Posterior cingulate gyrus (tissue), 11 donors: ENCODE measurements at regions not wholly inside any gene's neighbourhood (a gene's known extent, or its start where the extent isn't known, plus 50 kb on each side); places are given as distances from the start of the nearest gene placed in this dataset.
A peak's percentile ranks its signal among the peaks of the same experiment; 100 is the strongest.

ENCODE experiments used
- DNase-seq, 10 donors: peaks; one replicate each; pipeline versions ENCODE4 v3.0.0 to v3.0.0-alpha.2; 2020 to 2021; ENCODE audit warnings: mixed read lengths in 3 of 10
- intact Hi-C: fragments of 100-400 bp; cut with DNase I; formaldehyde crosslinking; loops from one replicate; pipeline ENCODE4 v1.15.1; 2023

- intact Hi-C loops, result no loop called here
- peak in 5 of 10 donors; percentile 6 to 78 (median 53) for DNase-seq
These were observed 261.5 kb downstream of the BMP2 start for GRCh38 chr20:7029019-7029418.

DNA sequence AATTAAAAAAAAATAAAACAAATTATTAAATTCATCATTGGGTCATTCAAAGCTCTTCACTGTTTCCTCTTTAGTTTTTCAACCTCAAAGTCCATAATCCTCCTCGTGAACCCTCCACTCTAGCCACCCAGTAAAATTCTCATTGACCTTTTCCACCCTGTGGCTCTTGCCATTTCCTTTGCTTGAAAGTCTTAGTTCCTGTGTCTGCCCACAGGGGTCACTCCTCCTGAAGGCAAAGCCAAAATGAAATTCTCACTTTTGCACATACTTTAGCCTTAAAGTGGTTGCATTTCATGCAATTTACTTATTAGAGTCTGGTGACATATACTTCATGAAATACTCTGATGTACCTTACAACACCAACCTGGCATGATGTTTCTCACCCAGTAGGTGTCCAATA is 263.7 kb downstream of the BMP2 start:
- no peak for DNase-seq
- intact Hi-C loops, result no loop called here

DNA sequence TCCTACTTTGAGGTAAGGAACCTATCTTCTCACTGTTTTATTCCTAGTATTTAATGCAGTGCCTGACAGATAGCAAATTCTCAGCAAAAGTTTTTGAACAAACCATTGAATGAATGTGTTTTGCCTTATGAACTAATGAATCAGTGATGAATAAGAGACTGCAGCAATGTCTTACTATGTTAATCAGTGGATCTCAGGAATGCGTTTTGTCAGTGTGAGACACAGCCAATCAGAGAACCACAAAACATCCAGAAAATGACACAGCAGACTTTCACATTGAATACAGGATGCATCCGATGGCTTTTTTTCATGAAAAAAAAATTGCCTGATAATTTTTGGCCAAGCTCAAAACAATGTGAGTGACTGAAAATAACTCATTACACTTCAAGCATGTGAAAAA is 270.5 kb downstream of the BMP2 start:
- DNase-seq, result no peak
- intact Hi-C loops, result no loop called here

DNA sequence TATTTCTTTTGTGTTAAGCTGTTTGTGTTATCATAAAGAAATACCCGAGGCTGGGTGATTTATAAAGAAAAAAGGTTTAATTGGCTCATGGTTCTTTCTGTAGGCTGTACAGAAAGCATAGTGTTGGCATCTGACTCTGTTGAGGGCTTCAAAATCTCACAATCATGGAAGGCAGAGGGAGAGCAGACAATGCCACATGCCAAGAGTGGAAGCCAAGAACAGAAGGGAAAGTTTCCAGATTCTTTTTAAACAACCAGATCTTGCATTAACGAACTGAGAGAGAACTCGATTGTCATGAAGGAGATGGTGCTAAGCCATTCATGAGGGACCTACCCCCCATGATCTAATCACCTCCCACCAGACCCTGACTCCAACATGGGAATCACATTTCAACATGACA is 290.1 kb downstream of the BMP2 start:
- intact Hi-C loops, result no loop called here
- DNase-seq, result no peak

GRCh38 chr20:7078804-7079203 is 311.3 kb downstream of the BMP2 start:
- DNase-seq, result no peak
- intact Hi-C loops, result no loop called here

GRCh38 chr20:7080472-7080871 is 313.0 kb downstream of the BMP2 start:
- no peak for DNase-seq
- intact Hi-C loops, result no loop called here

- intact Hi-C loops, result no loop called here
- no peak for DNase-seq
These were observed 318.0 kb downstream of the BMP2 start for GRCh38 chr20:7085467-7085866.

- DNase-seq, result no peak
- intact Hi-C loops, result no loop called here
These were observed 320.3 kb downstream of the BMP2 start for GRCh38 chr20:7087803-7088202.

DNA sequence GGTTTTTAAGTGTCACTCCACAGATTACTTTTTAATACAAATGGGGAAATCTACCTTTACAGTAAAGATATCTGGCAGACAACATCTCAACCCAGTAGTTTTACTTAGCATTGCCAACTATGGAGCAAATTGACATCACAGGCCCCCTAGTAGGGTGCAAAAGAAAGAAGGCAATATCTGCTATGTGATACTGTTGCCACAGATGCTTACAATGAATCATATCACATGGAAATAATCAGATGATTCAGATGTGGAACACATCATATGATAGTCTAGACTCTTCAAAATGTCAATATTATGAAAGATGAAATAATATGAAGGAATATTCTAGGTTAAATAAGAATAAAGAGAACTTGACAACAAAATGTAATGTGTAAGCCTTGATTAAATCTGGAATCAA is 322.5 kb downstream of the BMP2 start:
- no peak for DNase-seq
- intact Hi-C loops, result loop anchor here (10.0 kb wide), 2 partner anchors 265 to 325 kb away; partner anchors contain the start of gene BMP2

DNA sequence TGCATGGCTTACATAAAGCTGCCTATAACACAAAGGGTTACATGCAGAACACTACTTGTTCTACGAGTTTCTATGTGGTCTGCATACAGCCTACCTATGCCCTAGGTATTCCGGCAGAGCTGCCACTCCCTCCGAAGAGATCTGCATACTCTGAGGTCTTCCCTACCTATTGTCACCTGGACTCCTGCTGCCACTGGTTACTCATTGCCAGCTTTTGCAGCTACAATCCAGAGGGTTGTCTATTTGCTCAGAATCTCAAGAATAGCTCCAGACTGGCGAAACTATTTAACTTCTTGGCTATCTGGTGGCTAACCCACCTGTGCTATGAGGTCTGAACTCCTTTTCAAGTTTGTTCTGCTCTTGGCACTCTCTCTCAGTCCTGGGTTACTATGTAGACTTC is 323.3 kb downstream of the BMP2 start:
- DNase-seq, result no peak
- intact Hi-C loops, result loop anchor here (10.0 kb wide), 2 partner anchors 266 to 326 kb away; partner anchors contain the start of gene BMP2

- intact Hi-C loops, result loop anchor here (10.0 kb wide), 2 partner anchors 267 to 327 kb away; partner anchors contain the start of gene BMP2
- no peak for DNase-seq
These were observed 324.2 kb downstream of the BMP2 start for GRCh38 chr20:7091655-7092054.

DNA sequence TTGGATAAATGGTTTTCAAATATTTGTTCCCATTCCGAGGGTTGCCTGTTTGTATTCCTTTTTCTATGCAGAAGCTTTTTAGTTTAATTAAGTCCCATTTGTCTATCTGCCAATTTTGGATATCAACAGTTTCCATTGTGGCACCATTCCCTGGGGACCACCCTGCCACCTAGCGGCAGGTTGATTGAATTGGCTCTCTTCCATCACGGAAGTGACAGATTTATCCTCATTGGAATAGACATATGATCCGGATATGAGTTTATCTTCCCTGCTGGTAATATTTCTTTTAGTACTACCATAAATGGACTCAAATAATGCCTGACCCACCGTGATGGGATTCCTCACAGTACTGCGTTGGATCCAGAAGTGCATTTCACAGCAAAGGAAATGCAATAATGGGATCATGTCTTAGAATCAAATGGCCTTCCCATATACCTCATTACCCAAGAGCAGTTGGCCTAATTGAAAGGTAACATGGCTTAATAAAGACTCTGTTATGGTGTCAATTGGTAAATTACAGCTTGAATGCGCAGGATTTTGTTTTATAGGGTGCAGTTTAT is 327.0 kb downstream of the BMP2 start:
- intact Hi-C loops, result loop anchor here (10.0 kb wide), 2 partner anchors 270 to 330 kb away; partner anchors contain the start of gene BMP2

DNA sequence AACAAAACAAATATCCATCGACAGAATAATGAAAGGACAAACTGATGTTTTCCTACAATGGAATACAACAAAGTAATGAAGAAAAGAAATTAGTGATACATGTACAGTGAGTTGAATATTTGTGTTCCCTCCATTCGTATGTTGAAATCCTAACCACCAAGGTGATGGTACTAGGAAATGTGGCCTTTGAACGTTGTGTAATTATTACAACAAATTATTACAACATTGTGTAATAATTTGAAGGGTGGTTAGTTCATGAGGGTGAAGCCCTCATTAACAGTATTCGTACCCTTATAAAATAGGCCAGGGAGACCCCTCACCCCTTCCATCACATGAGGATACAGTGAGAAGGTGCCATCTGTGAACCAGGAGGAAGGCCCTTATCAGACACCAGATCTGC is 339.4 kb downstream of the BMP2 start:
- intact Hi-C loops, result no loop called here
- DNase-seq, result no peak

More for the DNA sequence above, 327.0 kb downstream of the BMP2 start:
- DNase-seq, result peak in 5 of 10 donors; percentile 5 to 83 (median 47)

GRCh38 chr20:7108929-7109328 is 341.4 kb downstream of the BMP2 start:
- intact Hi-C loops, result no loop called here
- DNase-seq, result no peak

- intact Hi-C loops, result no loop called here
- peak in 6 of 10 donors; percentile 10 to 77 (median 39) for DNase-seq
These were observed 346.3 kb downstream of the BMP2 start for GRCh38 chr20:7113577-7114466.

GRCh38 chr20:7123457-7123856 is 356.0 kb downstream of the BMP2 start:
- no peak for DNase-seq
- intact Hi-C loops, result no loop called here

DNA sequence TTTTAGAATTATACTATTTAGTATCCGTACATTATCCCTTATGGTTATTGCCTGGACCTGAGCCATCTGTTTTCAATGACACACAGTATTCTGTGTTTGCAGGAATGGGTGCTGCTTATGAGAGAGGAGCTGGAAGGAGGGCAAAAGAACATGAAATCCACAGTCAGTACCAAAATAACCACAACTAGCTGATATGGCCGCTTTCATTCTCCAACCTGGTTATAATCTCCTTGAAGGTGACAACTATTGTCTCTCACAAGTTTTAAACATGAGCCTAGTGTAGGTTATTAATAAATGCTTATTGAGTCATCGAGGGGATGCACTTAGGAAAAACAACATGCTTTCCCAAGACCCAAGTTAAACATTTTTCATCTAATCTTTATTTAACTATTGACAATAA is 356.6 kb downstream of the BMP2 start:
- intact Hi-C loops, result no loop called here
- no peak for DNase-seq

DNA sequence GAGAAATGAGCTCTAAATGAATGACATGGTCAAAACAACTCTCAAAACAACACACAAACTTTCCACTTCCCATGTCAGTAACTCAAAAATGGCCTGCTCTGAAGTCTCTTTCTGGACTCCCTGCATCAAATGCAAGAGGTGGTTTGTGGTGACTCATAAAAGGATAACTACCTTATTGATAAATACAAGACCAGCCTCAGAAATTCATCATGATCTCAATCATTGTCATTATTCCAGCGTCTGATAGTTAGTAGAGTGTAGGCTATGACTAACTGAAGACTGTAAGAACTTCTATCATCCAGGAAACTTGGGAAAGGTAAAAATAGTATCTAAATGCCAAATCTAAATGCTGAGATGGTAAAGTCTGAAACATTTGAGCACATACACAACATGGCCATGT is 369.4 kb downstream of the BMP2 start:
- intact Hi-C loops, result no loop called here
- no peak for DNase-seq

DNA sequence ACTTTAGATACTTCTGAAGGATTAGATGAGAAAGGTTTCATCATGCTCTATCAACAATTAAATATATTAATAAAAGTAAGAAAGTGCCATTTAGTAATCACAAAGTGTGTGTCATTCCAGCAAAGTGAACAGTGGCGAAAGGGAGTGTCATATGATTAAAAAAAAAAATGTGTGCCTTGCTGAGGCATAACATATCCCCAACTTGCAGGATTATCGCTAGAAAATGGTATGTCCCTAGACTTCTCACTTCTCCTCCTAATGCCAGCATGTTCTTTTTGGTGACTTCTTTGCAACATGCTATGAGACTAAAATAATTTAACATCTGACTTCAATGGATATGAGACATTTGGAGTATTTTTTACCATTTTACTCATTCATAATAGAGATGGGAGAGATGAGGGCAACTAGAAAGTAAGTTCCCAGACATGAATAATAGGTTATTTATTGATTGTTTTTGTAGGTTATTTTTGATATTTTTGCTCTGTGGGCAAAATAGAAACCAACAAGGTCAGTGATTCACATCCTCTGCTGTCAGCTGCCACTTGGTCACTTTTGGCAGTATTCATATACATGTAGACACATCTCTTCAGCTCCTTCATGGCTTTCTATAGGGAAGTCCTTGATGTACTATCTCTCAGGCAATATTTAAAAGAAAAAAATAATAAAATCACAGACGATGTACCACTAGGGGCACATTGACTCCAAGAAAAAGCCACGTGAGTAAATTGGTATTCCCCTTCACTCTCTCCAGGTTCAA is 370.1 kb downstream of the BMP2 start:
- intact Hi-C loops, result no loop called here
- no peak for DNase-seq

DNA sequence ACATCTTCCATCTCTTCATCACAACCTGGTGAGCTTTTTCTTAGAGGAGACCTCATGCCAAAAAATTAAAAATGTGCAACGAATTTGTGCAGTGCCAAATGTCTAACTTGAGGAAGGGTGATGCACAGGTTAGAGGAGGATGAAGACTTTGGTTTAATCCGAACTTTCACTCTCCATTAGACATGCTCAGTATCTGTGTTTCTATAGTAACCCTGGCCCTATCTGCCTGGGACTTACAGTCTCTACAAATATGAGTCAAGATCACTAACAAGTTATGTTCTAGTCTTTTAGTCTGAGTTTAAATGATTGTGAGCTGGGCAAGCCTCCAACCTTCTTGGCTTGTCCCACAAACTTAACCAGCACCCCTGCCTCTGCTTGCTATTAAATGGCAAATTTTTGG is 377.0 kb downstream of the BMP2 start:
- DNase-seq, result no peak
- intact Hi-C loops, result no loop called here

GRCh38 chr20:7146552-7147219 is 379.2 kb downstream of the BMP2 start:
- DNase-seq, result no peak
- intact Hi-C loops, result no loop called here
